Osteoblast (primary cell): ENCODE measurements at regions not wholly inside any gene's neighbourhood (a gene's known extent, or its start where the extent isn't known, plus 50 kb on each side); places are given as distances from the start of the nearest gene placed in this dataset.

ENCODE experiments used
- DNase-seq: peaks from one replicate; pipeline ENCODE4 v3.0.0; 2011; ENCODE audit warnings: low spot score, mixed read lengths; ENCODE audit not compliant: insufficient read length; ENCODE audit errors: missing footprints
- H2AFZ ChIP-seq: 2 replicates; pipeline ENCODE4 v1.6.0; 2011; ENCODE audit warnings: mild to moderate bottlenecking, low read length
- H3K27ac ChIP-seq: 2 replicates; pipeline ENCODE4 v1.5.1; 2011; ENCODE audit warnings: mild to moderate bottlenecking, low read depth, low read length, moderate library complexity
- H3K27me3 ChIP-seq: 2 replicates; pipeline ENCODE4 v1.6.0; 2012; ENCODE audit warnings: mild to moderate bottlenecking, control low read depth, inconsistent platforms, low read length, moderate library complexity; ENCODE audit not compliant: insufficient read depth
- H3K36me3 ChIP-seq: 2 replicates; pipeline ENCODE4 v1.5.1; 2011; ENCODE audit warnings: mild to moderate bottlenecking, low read length, control low read depth, moderate library complexity; ENCODE audit not compliant: insufficient read depth
- H3K4me1 ChIP-seq: 2 replicates; pipeline ENCODE4 v1.5.1; 2011; ENCODE audit warnings: mild to moderate bottlenecking, low read length, control low read depth, moderate library complexity; ENCODE audit not compliant: insufficient read depth
- H3K4me2 ChIP-seq: 2 replicates; pipeline ENCODE4 v1.6.0; 2011; ENCODE audit warnings: mild to moderate bottlenecking, low read length; ENCODE audit not compliant: insufficient read depth
- H3K4me3 ChIP-seq: fragments of 200-600 bp; sonication (generic); 3 replicates; pipeline ENCODE4 v1.5.1; 2012; ENCODE audit warnings: mild to moderate bottlenecking, low read length, inconsistent platforms; ENCODE audit not compliant: insufficient read depth
- H3K79me2 ChIP-seq: 2 replicates; pipeline ENCODE4 v1.6.0; 2012; ENCODE audit warnings: mild to moderate bottlenecking, low read length, control low read depth, inconsistent platforms; ENCODE audit not compliant: insufficient read depth
- H3K9me3 ChIP-seq: 2 replicates; pipeline ENCODE4 v1.5.1; 2011; ENCODE audit warnings: low read depth, low read length, control low read depth
- H4K20me1 ChIP-seq: 2 replicates; pipeline ENCODE4 v1.6.0; 2012; ENCODE audit warnings: mild to moderate bottlenecking, low read length, control low read depth; ENCODE audit not compliant: insufficient read depth
- CTCF ChIP-seq: IDR thresholded peaks from 2 replicates; pipeline ENCODE4 v1.5.1; 2011; ENCODE audit warnings: mild to moderate bottlenecking, low read depth, low read length, moderate library complexity; ENCODE audit errors: extremely low read depth

DNA sequence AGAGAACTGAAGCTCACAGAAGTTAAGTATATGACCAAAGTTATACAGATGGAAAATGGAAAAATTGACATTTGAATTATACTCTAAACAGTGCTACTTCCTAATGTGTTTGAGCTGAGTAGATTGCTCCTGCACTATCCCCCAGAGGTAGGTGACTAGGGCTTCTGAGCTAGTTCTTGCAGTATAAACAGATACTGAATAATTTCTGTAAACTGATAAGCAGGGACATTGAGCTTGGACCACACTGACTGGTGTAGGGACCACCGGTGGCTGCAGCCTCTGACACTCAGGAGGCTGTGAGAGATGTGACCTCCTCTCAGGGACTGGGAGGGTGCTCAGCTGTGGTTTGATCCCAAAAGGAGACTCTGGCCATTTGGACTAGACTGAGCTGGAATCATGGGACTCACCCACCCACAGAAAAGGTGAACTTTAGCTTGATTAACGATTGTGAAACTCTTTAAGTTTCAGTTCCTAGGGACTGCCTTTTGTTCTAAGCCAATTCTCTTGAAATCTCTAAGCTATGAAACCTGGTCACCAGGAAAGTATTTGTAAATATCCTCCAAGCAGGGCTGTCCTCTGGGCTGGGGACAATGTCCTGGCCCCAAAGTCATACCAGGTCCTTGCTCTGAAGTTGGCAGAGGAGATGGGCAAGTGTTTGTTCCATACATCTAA, 291.5 kb downstream of the SEC61B start:
- Histone ChIP-seq H3K9me3 (no peaks in the 10 kb centered on the region), H4K20me1 (no peaks in the 10 kb centered on the region), H2AFZ (no peak overlapping the region), H3K36me3 (no peaks in the 10 kb centered on the region), H3K4me2 (no peak overlapping the region), H3K27me3 (peaks cover 6% of the 10 kb centered on the region), H3K4me1 (no peaks in the 10 kb centered on the region), H3K79me2 (no peaks in the 10 kb centered on the region), H3K27ac (no peak overlapping the region), H3K4me3 (no peak overlapping the region)
- DNase-seq: peak; percentile 18
- TF ChIP-seq CTCF: no peak

GRCh38 chr9:99515093-99515492, 293.0 kb downstream of the SEC61B start:
- Histone ChIP-seq H3K4me1 (no peaks in the 10 kb centered on the region), H3K27me3 (no peaks in the 10 kb centered on the region), H3K4me2 (no peak overlapping the region), H3K9me3 (no peaks in the 10 kb centered on the region), H2AFZ (no peak overlapping the region), H3K79me2 (no peaks in the 10 kb centered on the region), H4K20me1 (no peaks in the 10 kb centered on the region), H3K36me3 (no peaks in the 10 kb centered on the region), H3K27ac (no peak overlapping the region), H3K4me3 (no peak overlapping the region)
- TF ChIP-seq CTCF: no peak
- no peak for DNase-seq

DNA sequence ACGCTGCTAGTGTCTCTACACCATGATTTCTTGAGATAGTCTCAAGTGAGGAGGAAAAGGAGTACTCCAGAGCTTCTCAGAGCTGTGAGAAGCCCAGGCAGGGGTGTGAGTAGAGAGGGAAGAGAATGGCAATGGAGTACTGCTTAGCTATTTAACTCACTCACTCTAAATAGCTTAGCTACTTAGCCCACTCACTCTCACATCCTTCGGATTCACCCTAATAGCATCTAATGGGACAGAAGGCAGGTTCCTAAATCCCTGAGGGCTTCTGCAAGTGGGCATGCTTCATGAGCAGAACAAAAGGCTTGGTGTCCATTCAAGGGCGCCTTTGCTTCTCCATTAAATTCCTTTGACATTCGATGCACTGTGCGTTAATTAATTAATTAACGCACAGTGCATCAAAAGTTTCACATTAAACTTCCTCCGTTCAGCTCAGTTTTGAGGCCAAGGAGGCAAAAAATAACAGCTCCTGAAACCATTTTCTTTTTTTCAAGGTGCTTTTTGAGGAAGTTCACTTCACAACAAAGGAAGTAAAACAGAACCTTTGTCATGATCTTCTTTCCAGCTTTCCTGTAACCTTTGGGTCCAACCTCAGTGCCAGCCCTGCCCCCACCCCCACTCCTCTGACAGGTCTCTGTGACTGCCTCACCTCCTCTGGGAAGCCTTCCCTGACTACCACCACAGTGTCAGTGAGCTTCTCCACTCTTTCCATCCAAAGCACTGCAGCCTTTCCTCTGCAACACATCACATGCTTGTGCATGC, 294.0 kb downstream of the SEC61B start:
- no peak overlapping the region for H3K4me3 ChIP-seq
- no peaks in the 10 kb centered on the region for H3K79me2 ChIP-seq
- H4K20me1 ChIP-seq: no peaks in the 10 kb centered on the region
- H3K4me2 ChIP-seq: no peak overlapping the region
- no peak overlapping the region for H2AFZ ChIP-seq
- H3K9me3 ChIP-seq: no peaks in the 10 kb centered on the region
- DNase-seq: no peak
- no peak for TF ChIP-seq CTCF
- no peaks in the 10 kb centered on the region for H3K27me3 ChIP-seq
- no peak overlapping the region for H3K27ac ChIP-seq
- H3K4me1 ChIP-seq: no peaks in the 10 kb centered on the region
- H3K36me3 ChIP-seq: no peaks in the 10 kb centered on the region

GRCh38 chr9:99516657-99517049, 294.6 kb downstream of the SEC61B start:
- no peak overlapping the region for H3K27ac ChIP-seq
- peak; percentile 35 for DNase-seq
- H3K4me1 ChIP-seq: no peaks in the 10 kb centered on the region
- H3K4me2 ChIP-seq: no peak overlapping the region
- H3K79me2 ChIP-seq: no peaks in the 10 kb centered on the region
- H3K27me3 ChIP-seq: no peaks in the 10 kb centered on the region
- H3K4me3 ChIP-seq: no peak overlapping the region
- H2AFZ ChIP-seq: no peak overlapping the region
- no peaks in the 10 kb centered on the region for H4K20me1 ChIP-seq
- no peaks in the 10 kb centered on the region for H3K9me3 ChIP-seq
- TF ChIP-seq CTCF: no peak
- H3K36me3 ChIP-seq: no peaks in the 10 kb centered on the region
